ENCODE measurements at regions not wholly inside any gene's neighbourhood (a gene's known extent, or its start where the extent isn't known, plus 50 kb on each side); places are given as distances from the start of the nearest gene placed in this dataset.

- no peaks in the 10 kb centered on the region for H3K9me3 ChIP-seq (replicated peaks; ENCODE audit: low read length)
- no peak overlapping the region for H3K4me3 ChIP-seq (ENCODE audit: low read length)
- H3K36me3 ChIP-seq (ENCODE audit: insufficient read depth, low read length), result no peaks in the 10 kb centered on the region
- no peak overlapping the region for H3K4me2 ChIP-seq (ENCODE audit: low read length)
- no peaks in the 10 kb centered on the region for H3K27me3 ChIP-seq (ENCODE audit: control insufficient read depth, insufficient read depth, low read length)
- H3K4me1 ChIP-seq (ENCODE audit: control insufficient read depth, insufficient read depth, low read length), result no peaks in the 10 kb centered on the region
- no peak overlapping the region for H3K9ac ChIP-seq (ENCODE audit: low read depth, low read length)
Observed at GRCh38 chr1:193799948-193800690, 613.7 kb upstream of the B3GALT2 start.

GRCh38 chr1:193799371-193799770 is 613.0 kb upstream of the B3GALT2 start:
- H3K9ac ChIP-seq (ENCODE audit: low read depth, low read length), result no peak overlapping the region
- H3K4me2 ChIP-seq (ENCODE audit: low read length), result no peak overlapping the region
- no peak overlapping the region for H3K4me3 ChIP-seq (ENCODE audit: low read length)
- H3K4me1 ChIP-seq (ENCODE audit: control insufficient read depth, insufficient read depth, low read length), result no peaks in the 10 kb centered on the region
- no peaks in the 10 kb centered on the region for H3K9me3 ChIP-seq (replicated peaks; ENCODE audit: low read length)
- no peaks in the 10 kb centered on the region for H3K27me3 ChIP-seq (ENCODE audit: control insufficient read depth, insufficient read depth, low read length)
- H3K36me3 ChIP-seq (ENCODE audit: insufficient read depth, low read length), result no peaks in the 10 kb centered on the region

GRCh38 chr1:193794239-193794638 is 607.8 kb upstream of the B3GALT2 start:
- Histone ChIP-seq H3K4me2 (ENCODE audit: low read length) (no peak overlapping the region), H3K36me3 (ENCODE audit: insufficient read depth, low read length) (no peaks in the 10 kb centered on the region), H3K9me3 (replicated peaks; ENCODE audit: low read length) (no peaks in the 10 kb centered on the region), H3K27me3 (ENCODE audit: control insufficient read depth, insufficient read depth, low read length) (no peaks in the 10 kb centered on the region), H3K9ac (ENCODE audit: low read depth, low read length) (no peak overlapping the region), H3K4me1 (ENCODE audit: control insufficient read depth, insufficient read depth, low read length) (no peaks in the 10 kb centered on the region), H3K4me3 (ENCODE audit: low read length) (no peak overlapping the region)

- no peak overlapping the region for H3K4me2 ChIP-seq (ENCODE audit: low read length)
- H3K9me3 ChIP-seq (replicated peaks; ENCODE audit: low read length), result no peaks in the 10 kb centered on the region
- no peak overlapping the region for H3K4me3 ChIP-seq (ENCODE audit: low read length)
- no peaks in the 10 kb centered on the region for H3K4me1 ChIP-seq (ENCODE audit: control insufficient read depth, insufficient read depth, low read length)
- no peaks in the 10 kb centered on the region for H3K27me3 ChIP-seq (ENCODE audit: control insufficient read depth, insufficient read depth, low read length)
- H3K36me3 ChIP-seq (ENCODE audit: insufficient read depth, low read length), result no peaks in the 10 kb centered on the region
- no peak overlapping the region for H3K9ac ChIP-seq (ENCODE audit: low read depth, low read length)
Observed at GRCh38 chr1:193791746-193792145, 605.3 kb upstream of the B3GALT2 start.

- H3K36me3 ChIP-seq (ENCODE audit: insufficient read depth, low read length), result no peaks in the 10 kb centered on the region
- no peak overlapping the region for H3K4me3 ChIP-seq (ENCODE audit: low read length)
- no peak overlapping the region for H3K4me2 ChIP-seq (ENCODE audit: low read length)
Observed at GRCh38 chr1:193787061-193787460, 600.6 kb upstream of the B3GALT2 start.

GRCh38 chr1:193785850-193786420 is 599.5 kb upstream of the B3GALT2 start:
- no peaks in the 10 kb centered on the region for H3K4me1 ChIP-seq (ENCODE audit: control insufficient read depth, insufficient read depth, low read length)
- H3K9ac ChIP-seq (ENCODE audit: low read depth, low read length), result no peak overlapping the region
- H3K36me3 ChIP-seq (ENCODE audit: insufficient read depth, low read length), result no peaks in the 10 kb centered on the region
- no peak overlapping the region for H3K4me2 ChIP-seq (ENCODE audit: low read length)
- H3K9me3 ChIP-seq (replicated peaks; ENCODE audit: low read length), result no peaks in the 10 kb centered on the region
- H3K4me3 ChIP-seq (ENCODE audit: low read length), result no peak overlapping the region
- H3K27me3 ChIP-seq (ENCODE audit: control insufficient read depth, insufficient read depth, low read length), result no peaks in the 10 kb centered on the region

More at GRCh38 chr1:193787061-193787460, 600.6 kb upstream of the B3GALT2 start:
- Histone ChIP-seq H3K9ac (ENCODE audit: low read depth, low read length) (no peak overlapping the region), H3K27me3 (ENCODE audit: control insufficient read depth, insufficient read depth, low read length) (no peaks in the 10 kb centered on the region), H3K4me1 (ENCODE audit: control insufficient read depth, insufficient read depth, low read length) (no peaks in the 10 kb centered on the region), H3K9me3 (replicated peaks; ENCODE audit: low read length) (no peaks in the 10 kb centered on the region)

- no peak overlapping the region for H3K4me3 ChIP-seq (ENCODE audit: low read length)
- H3K9me3 ChIP-seq (replicated peaks; ENCODE audit: low read length), result no peaks in the 10 kb centered on the region
- no peaks in the 10 kb centered on the region for H3K27me3 ChIP-seq (ENCODE audit: control insufficient read depth, insufficient read depth, low read length)
- no peak overlapping the region for H3K4me2 ChIP-seq (ENCODE audit: low read length)
- no peaks in the 10 kb centered on the region for H3K36me3 ChIP-seq (ENCODE audit: insufficient read depth, low read length)
- no peak overlapping the region for H3K9ac ChIP-seq (ENCODE audit: low read depth, low read length)
- no peaks in the 10 kb centered on the region for H3K4me1 ChIP-seq (ENCODE audit: control insufficient read depth, insufficient read depth, low read length)
Observed at GRCh38 chr1:193774536-193775323, 588.3 kb upstream of the B3GALT2 start.

GRCh38 chr1:193771596-193771995 is 585.2 kb upstream of the B3GALT2 start:
- Histone ChIP-seq H3K9ac (ENCODE audit: low read depth, low read length) (no peak overlapping the region), H3K4me2 (ENCODE audit: low read length) (no peak overlapping the region), H3K9me3 (replicated peaks; ENCODE audit: low read length) (no peaks in the 10 kb centered on the region), H3K36me3 (ENCODE audit: insufficient read depth, low read length) (no peaks in the 10 kb centered on the region), H3K4me3 (ENCODE audit: low read length) (no peak overlapping the region), H3K27me3 (ENCODE audit: control insufficient read depth, insufficient read depth, low read length) (no peaks in the 10 kb centered on the region), H3K4me1 (ENCODE audit: control insufficient read depth, insufficient read depth, low read length) (no peaks in the 10 kb centered on the region)

GRCh38 chr1:193769651-193770050 is 583.2 kb upstream of the B3GALT2 start:
- Histone ChIP-seq H3K36me3 (ENCODE audit: insufficient read depth, low read length) (no peaks in the 10 kb centered on the region), H3K27me3 (ENCODE audit: control insufficient read depth, insufficient read depth, low read length) (no peaks in the 10 kb centered on the region), H3K9me3 (replicated peaks; ENCODE audit: low read length) (no peaks in the 10 kb centered on the region), H3K4me1 (ENCODE audit: control insufficient read depth, insufficient read depth, low read length) (no peaks in the 10 kb centered on the region), H3K9ac (ENCODE audit: low read depth, low read length) (no peak overlapping the region), H3K4me3 (ENCODE audit: low read length) (no peak overlapping the region), H3K4me2 (ENCODE audit: low read length) (no peak overlapping the region)

- no peak overlapping the region for H3K9ac ChIP-seq (ENCODE audit: low read depth, low read length)
- no peak overlapping the region for H3K4me2 ChIP-seq (ENCODE audit: low read length)
- no peak overlapping the region for H3K4me3 ChIP-seq (ENCODE audit: low read length)
- no peaks in the 10 kb centered on the region for H3K4me1 ChIP-seq (ENCODE audit: control insufficient read depth, insufficient read depth, low read length)
- no peaks in the 10 kb centered on the region for H3K9me3 ChIP-seq (replicated peaks; ENCODE audit: low read length)
- H3K27me3 ChIP-seq (ENCODE audit: control insufficient read depth, insufficient read depth, low read length), result no peaks in the 10 kb centered on the region
- H3K36me3 ChIP-seq (ENCODE audit: insufficient read depth, low read length), result no peaks in the 10 kb centered on the region
Observed at GRCh38 chr1:193767886-193768285, 581.5 kb upstream of the B3GALT2 start.

GRCh38 chr1:193766329-193766728 is 579.9 kb upstream of the B3GALT2 start:
- Histone ChIP-seq H3K9ac (ENCODE audit: low read depth, low read length) (no peak overlapping the region), H3K36me3 (ENCODE audit: insufficient read depth, low read length) (no peaks in the 10 kb centered on the region), H3K4me1 (ENCODE audit: control insufficient read depth, insufficient read depth, low read length) (no peaks in the 10 kb centered on the region), H3K9me3 (replicated peaks; ENCODE audit: low read length) (no peaks in the 10 kb centered on the region), H3K27me3 (ENCODE audit: control insufficient read depth, insufficient read depth, low read length) (no peaks in the 10 kb centered on the region), H3K4me3 (ENCODE audit: low read length) (no peak overlapping the region), H3K4me2 (ENCODE audit: low read length) (no peak overlapping the region)

Data from skeletal muscle satellite cell (primary cell).